Right lobe of liver (tissue), 6 donors: ENCODE measurements at regions not wholly inside any gene's neighbourhood (a gene's known extent, or its start where the extent isn't known, plus 50 kb on each side); places are given as distances from the start of the nearest gene placed in this dataset.

ENCODE experiments used
- ATAC-seq, 4 donors: fragments of 200-7000 bp; cut with Tn5 transposase; one replicate each; pipeline ENCODE4 v1.9.1; 2020; ENCODE audit warnings: mild to moderate bottlenecking in 4 of 4, moderate library complexity in 4 of 4
- DNase-seq, 3 donors: peaks; one replicate each; pipeline ENCODE4 v3.0.0-alpha.2; 2020
- H3K27ac ChIP-seq, 3 donors: fragments of 200-600 bp; one replicate each; pipeline ENCODE4 v1.8.0; 2022
- H3K27me3 ChIP-seq, 2 donors: fragments of 200-600 bp; one replicate each; pipeline ENCODE4 v1.8.0; 2022
- H3K36me3 ChIP-seq, 4 donors: fragments of 200-600 bp; sonication (generic) in 1 of 4; one replicate each; pipeline versions ENCODE4 v1.5.1 to v1.8.0; 2017 to 2022; ENCODE audit warnings: control low read depth in 1 of 4
- H3K4me1 ChIP-seq, 4 donors: fragments of 200-600 bp; sonication (generic) in 1 of 4; one replicate each; pipeline versions ENCODE4 v1.5.1 to v1.8.0; 2017 to 2022; ENCODE audit warnings: control low read depth in 1 of 4
- H3K4me3 ChIP-seq, 3 donors: fragments of 200-600 bp; one replicate each; pipeline ENCODE4 v1.8.0; 2022
- H3K9me3 ChIP-seq, 4 donors: fragments of 200-600 bp; sonication (generic) in 1 of 4; one replicate each; pipeline versions ENCODE4 v1.5.1 to v1.8.0; 2017 to 2022; ENCODE audit warnings: control low read depth in 1 of 4
- CTCF ChIP-seq, 4 donors: fragments of 200-600 bp in 3 of 4; fragments of 450-650 bp in 1 of 4; IDR thresholded peaks; one replicate each; pipeline versions ENCODE4 v1.5.1 to v1.8.0; 2016 to 2022; ENCODE audit warnings: antibody characterized with exemption in 4 of 4, mild to moderate bottlenecking in 2 of 4
- POLR2A ChIP-seq: fragments of 450-650 bp; IDR thresholded peaks from one replicate; pipeline ENCODE4 v1.6.1; 2017; ENCODE audit warnings: antibody characterized with exemption, mild to moderate bottlenecking
- WGBS: methylation state at CpG from one replicate; pipeline ENCODE4 v1.1.6; 2018; ENCODE audit warnings: low coverage, low lambda C conversion rate; ENCODE audit not compliant: insufficient coverage; ENCODE audit errors: missing lambda C conversion rate; 5-methylcytosine and 5-hydroxymethylcytosine counted together
- intact Hi-C, 2 donors: fragments of 100-400 bp; cut with DNase I; formaldehyde crosslinking; loops; one replicate each; pipeline versions ENCODE4 v1.11.2 to v1.14.1; 2022
- donor health status: DM: no; HTN: yes; CAD: no.
- donor health status: DM: no; HTN: no; CAD: no.
- donor health status: DM: no; HTN: no; CAD: no.
- donor health status: DM: no; HTN: yes; CAD: no.
- donor health status: DM: no; HTN: yes; CAD: no.

GRCh38 chr2:225289659-225290058, 109.9 kb upstream of the NYAP2 start:
- no peak for TF ChIP-seq POLR2A
- no peak for TF ChIP-seq CTCF (IDR thresholded peaks at IDR 0.05)
- Histone ChIP-seq H3K4me3 (no peak overlapping the region), H3K27me3 (no peaks in the 10 kb centered on the region), H3K9me3 (no peaks in the 10 kb centered on the region), H3K4me1 (no peaks in the 10 kb centered on the region), H3K36me3 (no peaks in the 10 kb centered on the region), H3K27ac (no peak overlapping the region)
- DNase-seq: no peak
- intact Hi-C loops: loop anchor here in 1 of 2 donors (10.0 kb wide), 1 partner anchor 365 kb away; no protein-coding TSS in a partner anchor
- ATAC-seq: no peak
- WGBS: 57% methylated on average over 2 of the region's 2 CpGs

GRCh38 chr2:225288986-225289385, 110.5 kb upstream of the NYAP2 start:
- Histone ChIP-seq H3K36me3 (no peaks in the 10 kb centered on the region), H3K27me3 (no peaks in the 10 kb centered on the region), H3K4me1 (no peaks in the 10 kb centered on the region), H3K9me3 (no peaks in the 10 kb centered on the region), H3K4me3 (no peak overlapping the region), H3K27ac (no peak overlapping the region)
- no peak for ATAC-seq
- no peak for DNase-seq
- 71% methylated on average over 3 of the region's 3 CpGs for WGBS
- TF ChIP-seq POLR2A: no peak
- no peak for TF ChIP-seq CTCF (IDR thresholded peaks at IDR 0.05)
- intact Hi-C loops: loop anchor here in 1 of 2 donors (10.0 kb wide), 1 partner anchor 366 kb away; no protein-coding TSS in a partner anchor

- Histone ChIP-seq H3K27me3 (no peaks in the 10 kb centered on the region), H3K27ac (no peak overlapping the region), H3K9me3 (peaks cover 0 to 3% (median 0%) of the 10 kb centered on the region in 4 donors), H3K4me3 (no peak overlapping the region), H3K4me1 (no peaks in the 10 kb centered on the region), H3K36me3 (no peaks in the 10 kb centered on the region)
- TF ChIP-seq POLR2A (no peak), CTCF (IDR thresholded peaks at IDR 0.05) (peak; percentile 58 to 74 (median 64))
- 16% methylated on average over 4 of the region's 4 CpGs for WGBS
- ATAC-seq (peak; percentile 69 to 77 (median 76)), DNase-seq (no peak)
- intact Hi-C loops: loop anchor here (5.0 to 10.0 kb wide), 2 partner anchors 372 to 379 kb away; no protein-coding TSS in a partner anchor
Observed at GRCh38 chr2:225282858-225283710, 116.4 kb upstream of the NYAP2 start.

GRCh38 chr2:225276207-225276606, 123.3 kb upstream of the NYAP2 start:
- H3K9me3 ChIP-seq: peaks cover 0 to 4% (median 0%) of the 10 kb centered on the region in 4 donors
- no peak for DNase-seq
- H3K36me3 ChIP-seq: no peaks in the 10 kb centered on the region
- no peak for TF ChIP-seq CTCF (IDR thresholded peaks at IDR 0.05)
- no peak for TF ChIP-seq POLR2A
- no peak for ATAC-seq
- 26% methylated on average over 3 of the region's 3 CpGs for WGBS
- no peaks in the 10 kb centered on the region for H3K4me1 ChIP-seq
- intact Hi-C loops: no loop called here
- no peaks in the 10 kb centered on the region for H3K27me3 ChIP-seq
- H3K27ac ChIP-seq: no peak overlapping the region
- H3K4me3 ChIP-seq: no peak overlapping the region
